WERI-Rb-1 (cell line): ENCODE measurements at regions not wholly inside any gene's neighbourhood (a gene's known extent, or its start where the extent isn't known, plus 50 kb on each side); places are given as distances from the start of the nearest gene placed in this dataset.

Experiments
- DNase-seq: peaks from one replicate; pipeline ENCODE4 v3.0.0-alpha.2; 2020
- H3K27ac ChIP-seq: fragments of 250-450 bp; sonication (Bioruptor Pico); 2 replicates; pipeline ENCODE4 v1.5.1; 2020; ENCODE audit warnings: mild to moderate bottlenecking, moderate library complexity
- H3K27me3 ChIP-seq: fragments of 250-450 bp; sonication (Bioruptor Pico); 2 replicates; pipeline ENCODE4 v1.5.1; 2021; ENCODE audit warnings: mild to moderate bottlenecking, low read depth, moderate library complexity; ENCODE audit not compliant: insufficient read depth, severe bottlenecking
- H3K36me3 ChIP-seq: fragments of 250-450 bp; sonication (Bioruptor Pico); 2 replicates; pipeline ENCODE4 v1.5.1; 2020; ENCODE audit warnings: mild to moderate bottlenecking, moderate library complexity
- H3K4me3 ChIP-seq: 2 replicates; pipeline ENCODE4 v1.5.1; 2011; ENCODE audit warnings: low read depth, mild to moderate bottlenecking, control low read depth, low read length
- H3K9me3 ChIP-seq: fragments of 250-450 bp; sonication (Bioruptor Pico); 2 replicates; pipeline ENCODE4 v1.5.1; 2021; ENCODE audit warnings: mild to moderate bottlenecking, moderate library complexity; ENCODE audit not compliant: severe bottlenecking
- TF ChIP-seq, protein P1 (sequence below): IDR thresholded peaks from 2 replicates; pipeline ENCODE4 v1.5.1; 2011; ENCODE audit warnings: low read depth, mild to moderate bottlenecking, control low read depth, inconsistent platforms, low read length

DNA sequence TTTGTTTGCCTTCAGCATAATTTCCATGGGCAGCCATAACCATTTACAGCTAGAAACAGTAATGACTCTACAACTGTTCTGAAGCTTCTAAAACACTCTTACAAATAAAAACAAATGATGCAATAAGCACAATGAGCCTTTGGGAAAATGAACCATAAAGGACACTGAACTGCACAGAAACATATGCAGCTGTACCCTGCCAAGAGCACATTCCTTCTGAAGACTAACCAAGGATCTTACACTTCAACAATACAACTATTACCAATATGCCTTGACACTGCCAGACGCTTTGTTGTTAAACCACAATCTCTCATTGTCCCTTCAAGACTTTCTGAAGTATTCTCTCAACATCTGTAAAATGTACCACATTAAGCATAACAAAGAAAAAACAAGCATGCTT lies 104.2 kb upstream of the HMHB1 start:
- Histone ChIP-seq H3K27me3 (no peaks in the 10 kb centered on the region), H3K36me3 (no peaks in the 10 kb centered on the region), H3K27ac (no peak overlapping the region), H3K9me3 (no peaks in the 10 kb centered on the region), H3K4me3 (no peak overlapping the region)
- DNase-seq = no peak
- TF ChIP-seq, protein P1, sequence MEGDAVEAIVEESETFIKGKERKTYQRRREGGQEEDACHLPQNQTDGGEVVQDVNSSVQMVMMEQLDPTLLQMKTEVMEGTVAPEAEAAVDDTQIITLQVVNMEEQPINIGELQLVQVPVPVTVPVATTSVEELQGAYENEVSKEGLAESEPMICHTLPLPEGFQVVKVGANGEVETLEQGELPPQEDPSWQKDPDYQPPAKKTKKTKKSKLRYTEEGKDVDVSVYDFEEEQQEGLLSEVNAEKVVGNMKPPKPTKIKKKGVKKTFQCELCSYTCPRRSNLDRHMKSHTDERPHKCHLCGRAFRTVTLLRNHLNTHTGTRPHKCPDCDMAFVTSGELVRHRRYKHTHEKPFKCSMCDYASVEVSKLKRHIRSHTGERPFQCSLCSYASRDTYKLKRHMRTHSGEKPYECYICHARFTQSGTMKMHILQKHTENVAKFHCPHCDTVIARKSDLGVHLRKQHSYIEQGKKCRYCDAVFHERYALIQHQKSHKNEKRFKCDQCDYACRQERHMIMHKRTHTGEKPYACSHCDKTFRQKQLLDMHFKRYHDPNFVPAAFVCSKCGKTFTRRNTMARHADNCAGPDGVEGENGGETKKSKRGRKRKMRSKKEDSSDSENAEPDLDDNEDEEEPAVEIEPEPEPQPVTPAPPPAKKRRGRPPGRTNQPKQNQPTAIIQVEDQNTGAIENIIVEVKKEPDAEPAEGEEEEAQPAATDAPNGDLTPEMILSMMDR = no peak

DNA sequence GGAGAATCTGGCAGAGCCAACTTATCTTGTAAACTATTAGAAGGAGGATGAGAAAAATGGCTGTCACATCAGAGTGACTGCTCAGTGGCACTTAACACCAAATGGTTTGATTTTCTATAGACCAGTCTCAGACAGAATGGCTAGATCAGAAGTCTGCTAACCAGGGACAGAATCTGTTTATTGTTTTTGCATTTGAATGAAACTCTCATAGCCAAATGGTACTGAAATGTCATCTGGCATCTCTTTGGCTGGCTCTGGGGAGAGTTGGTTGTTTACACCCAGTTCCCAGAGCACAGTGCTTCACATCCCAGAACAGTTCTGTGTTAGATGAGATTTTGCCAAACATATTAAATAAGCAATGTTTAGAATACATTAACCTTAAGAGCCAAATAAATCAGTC lies 106.6 kb upstream of the HMHB1 start:
- Histone ChIP-seq H3K27me3 (no peaks in the 10 kb centered on the region), H3K4me3 (no peak overlapping the region), H3K9me3 (no peaks in the 10 kb centered on the region), H3K27ac (no peak overlapping the region), H3K36me3 (no peaks in the 10 kb centered on the region)
- no peak for DNase-seq
- TF ChIP-seq, protein P1 = no peak

DNA sequence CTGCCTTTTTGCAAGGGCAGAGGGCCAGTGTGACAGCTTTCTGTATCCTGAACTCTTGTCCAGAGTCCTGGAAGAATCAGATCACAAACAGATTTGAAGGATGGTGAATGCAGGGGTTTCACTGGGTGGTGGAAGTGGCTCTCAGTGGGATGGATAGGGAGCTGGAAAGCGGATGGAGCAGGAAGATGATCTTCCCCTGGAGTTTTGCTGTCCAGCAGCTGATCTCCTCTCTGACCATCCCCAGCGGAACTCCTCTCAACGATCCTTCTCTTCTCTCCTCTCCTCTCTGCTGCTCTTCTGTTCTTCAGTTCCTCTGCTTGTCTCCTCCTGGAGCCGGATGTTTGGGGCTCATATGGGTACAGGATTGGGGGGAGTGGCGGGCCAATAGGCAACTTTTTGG lies 108.3 kb upstream of the HMHB1 start:
- H3K27me3 ChIP-seq = no peaks in the 10 kb centered on the region
- no peak overlapping the region for H3K4me3 ChIP-seq
- DNase-seq = no peak
- H3K27ac ChIP-seq = no peak overlapping the region
- H3K36me3 ChIP-seq = no peaks in the 10 kb centered on the region
- TF ChIP-seq, protein P1 = no peak
- H3K9me3 ChIP-seq = no peaks in the 10 kb centered on the region

DNA sequence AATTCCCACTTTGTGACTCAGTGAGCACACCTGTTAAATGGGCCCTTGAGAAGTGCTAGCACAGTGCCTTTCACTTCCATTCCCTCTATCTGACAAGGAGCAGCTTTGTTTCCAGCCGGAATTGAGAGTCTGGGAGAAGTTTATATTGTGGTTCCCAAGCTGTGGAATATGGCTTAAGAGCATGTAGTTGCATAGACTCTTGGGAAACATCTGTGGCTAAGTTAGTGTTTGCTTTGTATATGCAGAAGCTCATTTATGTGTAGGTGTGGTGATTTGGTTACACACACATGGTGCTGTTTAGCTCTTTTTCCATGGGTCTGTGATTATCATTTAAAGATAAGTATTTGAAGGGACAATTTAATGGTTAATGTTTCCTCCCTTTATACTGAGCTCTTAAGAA lies 110.5 kb upstream of the HMHB1 start:
- DNase-seq = no peak
- TF ChIP-seq, protein P1 = no peak
- H3K27me3 ChIP-seq = no peaks in the 10 kb centered on the region
- no peak overlapping the region for H3K4me3 ChIP-seq
- no peaks in the 10 kb centered on the region for H3K36me3 ChIP-seq
- H3K9me3 ChIP-seq = no peaks in the 10 kb centered on the region
- no peak overlapping the region for H3K27ac ChIP-seq

DNA sequence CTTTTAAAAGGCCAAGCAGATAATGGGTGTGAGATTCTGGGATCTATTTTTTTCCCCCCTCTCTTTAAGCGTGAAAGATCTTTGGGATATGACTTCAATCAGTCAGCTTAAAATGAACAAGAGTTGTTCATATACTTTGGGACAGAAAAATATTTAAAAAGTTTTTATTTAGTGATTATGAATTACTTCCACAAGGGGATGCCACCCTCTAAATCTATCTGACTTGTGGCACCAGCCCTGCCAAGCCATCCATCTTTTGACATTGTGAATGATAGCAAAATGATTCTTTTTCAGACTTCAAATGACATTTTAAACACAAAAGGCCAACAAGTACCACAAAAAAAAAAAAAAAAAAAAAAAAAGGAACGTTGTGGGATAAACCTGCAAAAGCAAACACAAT lies 111.0 kb upstream of the HMHB1 start:
- Histone ChIP-seq H3K9me3 (no peaks in the 10 kb centered on the region), H3K27me3 (no peaks in the 10 kb centered on the region), H3K4me3 (no peak overlapping the region), H3K27ac (no peak overlapping the region), H3K36me3 (no peaks in the 10 kb centered on the region)
- DNase-seq = no peak
- TF ChIP-seq, protein P1 = no peak

DNA sequence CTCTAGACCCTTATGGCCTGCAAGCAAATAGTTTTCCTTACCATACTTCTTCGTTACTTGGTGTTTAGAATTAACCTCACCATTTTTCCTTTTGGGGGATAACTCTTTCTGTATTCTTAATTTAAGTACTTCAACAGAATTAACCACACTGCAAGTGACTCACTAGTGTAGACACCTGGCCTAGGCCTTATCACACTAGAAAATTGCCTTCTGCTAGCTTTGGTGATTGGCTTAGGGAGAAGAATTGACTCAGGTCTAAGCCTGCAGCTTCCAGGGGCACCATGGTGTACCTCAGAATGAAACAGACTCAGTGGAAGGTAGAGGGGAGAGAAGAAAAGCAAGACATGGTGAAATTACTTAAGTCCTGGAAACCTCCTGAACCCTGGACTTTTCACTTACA lies 112.8 kb upstream of the HMHB1 start:
- DNase-seq = no peak
- H3K36me3 ChIP-seq = no peaks in the 10 kb centered on the region
- H3K27me3 ChIP-seq = no peaks in the 10 kb centered on the region
- H3K27ac ChIP-seq = no peak overlapping the region
- H3K4me3 ChIP-seq = no peak overlapping the region
- TF ChIP-seq, protein P1 = no peak
- no peaks in the 10 kb centered on the region for H3K9me3 ChIP-seq
